ENCODE measurements at regions not wholly inside any gene's neighbourhood (a gene's known extent, or its start where the extent isn't known, plus 50 kb on each side); places are given as distances from the start of the nearest gene placed in this dataset.

GRCh38 chr10:8288600-8288999 is 234.1 kb downstream of the GATA3 start:
- no peak overlapping the region for H3K4me3 ChIP-seq (ENCODE audit: low read length)
- no peak for DNase-seq (ENCODE audit: low read depth)
- no peak for TF ChIP-seq CTCF (conservative IDR thresholded peaks at IDR 0.05; ENCODE audit: low read length)

- DNase-seq (ENCODE audit: low read depth): no peak
- H3K4me3 ChIP-seq (ENCODE audit: low read length): no peak overlapping the region
- no peak for TF ChIP-seq CTCF (conservative IDR thresholded peaks at IDR 0.05; ENCODE audit: low read length)
Measured at GRCh38 chr10:8289186-8289924, 234.9 kb downstream of the GATA3 start.

GRCh38 chr10:8294779-8295178 is 240.3 kb downstream of the GATA3 start:
- TF ChIP-seq CTCF (conservative IDR thresholded peaks at IDR 0.05; ENCODE audit: low read length): no peak
- no peak for DNase-seq (ENCODE audit: low read depth)
- no peak overlapping the region for H3K4me3 ChIP-seq (ENCODE audit: low read length)

GRCh38 chr10:8295311-8295710 is 240.8 kb downstream of the GATA3 start:
- TF ChIP-seq CTCF (conservative IDR thresholded peaks at IDR 0.05; ENCODE audit: low read length): no peak
- no peak overlapping the region for H3K4me3 ChIP-seq (ENCODE audit: low read length)

GRCh38 chr10:8296090-8296733 is 241.7 kb downstream of the GATA3 start:
- DNase-seq (ENCODE audit: low read depth): no peak
- no peak overlapping the region for H3K4me3 ChIP-seq (ENCODE audit: low read length)
- TF ChIP-seq CTCF (conservative IDR thresholded peaks at IDR 0.05; ENCODE audit: low read length): no peak

More at GRCh38 chr10:8295311-8295710, 240.8 kb downstream of the GATA3 start:
- no peak for DNase-seq (ENCODE audit: low read depth)

GRCh38 chr10:8296734-8297101 is 242.2 kb downstream of the GATA3 start:
- no peak for DNase-seq (ENCODE audit: low read depth)
- no peak overlapping the region for H3K4me3 ChIP-seq (ENCODE audit: low read length)
- no peak for TF ChIP-seq CTCF (conservative IDR thresholded peaks at IDR 0.05; ENCODE audit: low read length)

- DNase-seq (ENCODE audit: low read depth): no peak
- H3K4me3 ChIP-seq (ENCODE audit: low read length): no peak overlapping the region
- no peak for TF ChIP-seq CTCF (conservative IDR thresholded peaks at IDR 0.05; ENCODE audit: low read length)
Measured at GRCh38 chr10:8297107-8297506, 242.6 kb downstream of the GATA3 start.

Data from AG10803 (cell line).